ENCODE measurements at regions not wholly inside any gene's neighbourhood (a gene's known extent, or its start where the extent isn't known, plus 50 kb on each side); places are given as distances from the start of the nearest gene placed in this dataset.
"Not testable (repeated sequence)": the region's sequence is repeated elsewhere in the genome, so short reads cannot be mapped to it uniquely, and the experiment has no call there.

DNA sequence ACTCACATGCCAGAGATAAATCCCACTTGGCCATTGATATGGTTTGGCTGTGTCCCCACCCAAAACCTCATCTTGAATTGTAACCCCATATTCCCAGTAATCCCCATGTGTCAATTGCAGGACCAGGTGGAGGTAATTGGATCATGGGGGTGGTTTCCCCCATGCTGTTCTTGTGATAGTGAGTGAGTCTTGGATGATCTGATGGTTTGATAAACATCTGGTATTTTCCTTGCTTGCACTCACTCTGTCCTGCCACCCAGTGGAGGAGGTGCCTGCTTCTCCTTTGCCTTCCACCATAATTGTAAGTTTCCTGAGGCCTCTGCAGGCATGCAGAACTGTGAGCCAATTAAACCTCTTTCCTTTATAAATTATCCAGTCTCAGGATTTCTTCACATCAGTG lies 50.4 kb upstream of the B3GAT2 start:
- not testable (repeated sequence) for DNase-seq

DNA sequence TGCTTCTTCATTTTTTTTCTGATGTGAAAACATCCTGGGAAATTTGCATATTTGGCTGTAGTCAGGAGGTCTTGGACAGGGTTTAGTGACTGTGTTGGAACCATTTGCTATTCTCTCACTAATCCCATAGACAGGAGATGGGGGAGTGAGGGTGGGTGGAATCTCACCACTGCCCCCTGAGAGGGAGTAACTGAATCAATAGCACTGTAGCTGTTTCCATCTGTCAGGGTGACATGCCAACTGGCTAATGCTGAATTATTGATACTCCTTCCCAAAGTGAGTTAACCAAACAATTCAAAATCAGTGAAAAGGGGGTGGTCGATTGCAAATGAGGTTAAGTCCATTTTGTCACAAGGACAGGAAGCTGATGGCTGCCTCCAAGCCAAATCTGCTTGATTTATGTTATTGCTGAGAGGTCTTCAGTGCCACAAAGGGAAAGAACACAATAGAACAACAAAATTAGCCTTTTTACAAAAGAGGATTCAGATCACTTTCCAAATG lies 55.1 kb upstream of the B3GAT2 start:
- DNase-seq: no peak

DNA sequence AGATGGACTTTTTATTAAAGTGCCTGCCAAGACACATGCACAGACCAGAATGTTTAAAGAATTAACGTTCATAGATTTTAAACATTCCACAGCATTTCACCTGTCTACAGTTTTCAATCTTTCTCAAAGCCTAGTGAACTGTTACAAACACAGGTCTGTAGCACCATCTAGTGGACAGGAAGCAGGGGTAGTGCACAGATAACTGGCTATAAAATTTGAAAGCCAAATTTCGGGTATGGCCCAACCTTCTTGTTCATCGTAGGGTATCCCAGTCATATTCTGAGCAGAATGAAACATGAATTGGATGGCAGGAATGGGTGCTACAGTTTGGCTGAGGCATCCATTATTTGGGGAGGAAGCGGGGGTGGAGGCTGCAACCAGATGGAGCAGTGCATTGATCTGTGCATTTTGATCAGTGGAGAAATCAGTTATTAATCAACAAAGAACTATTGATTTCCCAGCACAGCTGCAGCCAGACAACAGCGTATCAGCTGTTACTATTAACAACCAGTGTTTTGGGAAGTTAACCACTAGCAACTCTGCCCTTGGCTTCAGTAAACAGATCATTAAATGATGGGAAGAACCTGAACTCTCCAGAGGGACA lies 56.1 kb upstream of the B3GAT2 start:
- peak in 1 of 2 experiments; percentile 7 for DNase-seq

DNA sequence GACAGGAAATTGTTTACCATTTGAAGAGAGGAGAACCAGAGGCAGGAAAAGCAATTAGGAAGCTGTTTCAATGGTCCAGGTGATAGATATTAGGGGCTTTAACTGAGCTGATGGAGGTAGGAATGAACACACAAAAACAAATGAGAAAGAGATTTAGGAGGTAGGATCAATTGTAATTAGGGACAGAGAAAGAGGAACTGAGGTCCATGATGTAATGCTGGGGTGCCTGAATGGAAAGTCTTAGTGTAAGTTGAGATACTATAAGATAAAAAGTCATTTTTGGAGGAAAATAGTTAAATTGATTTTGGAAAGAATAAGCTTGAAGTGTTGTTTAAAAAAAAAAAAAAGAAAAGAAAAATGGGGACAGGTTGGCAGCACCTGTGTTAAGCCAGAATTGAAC lies 58.5 kb upstream of the B3GAT2 start:
- no peak for DNase-seq

DNA sequence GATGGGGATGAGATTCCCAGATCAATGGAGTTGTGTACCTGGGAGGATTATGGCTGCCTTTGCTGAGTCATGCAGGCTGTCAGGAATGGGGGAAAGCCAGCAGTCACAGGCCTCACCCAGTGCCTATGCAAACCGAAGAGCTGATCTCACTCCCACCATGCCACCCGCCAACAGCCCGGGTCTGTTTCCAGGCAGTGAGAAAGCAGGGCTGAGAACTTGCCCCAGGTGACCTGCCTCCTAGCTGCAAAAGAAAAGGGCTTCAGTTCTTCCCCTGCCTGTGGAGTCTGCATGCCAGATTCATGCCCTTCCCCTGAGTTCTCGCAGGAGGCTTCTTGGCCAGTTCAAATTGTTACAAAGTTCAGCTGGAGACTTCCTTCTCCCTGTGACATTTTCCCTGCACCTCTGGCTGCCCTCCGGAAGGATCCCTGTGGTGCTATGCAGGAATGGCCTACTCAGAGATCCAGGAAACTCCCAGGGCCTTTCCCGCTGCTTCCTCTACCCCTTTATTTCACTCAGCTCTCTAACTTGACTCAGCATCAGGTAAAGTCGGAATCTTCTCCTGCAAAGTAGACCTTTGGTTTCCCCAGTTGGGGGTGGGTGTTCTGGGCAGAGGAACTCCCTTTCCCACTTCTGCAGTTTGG lies 71.5 kb upstream of the B3GAT2 start:
- DNase-seq: no peak

DNA sequence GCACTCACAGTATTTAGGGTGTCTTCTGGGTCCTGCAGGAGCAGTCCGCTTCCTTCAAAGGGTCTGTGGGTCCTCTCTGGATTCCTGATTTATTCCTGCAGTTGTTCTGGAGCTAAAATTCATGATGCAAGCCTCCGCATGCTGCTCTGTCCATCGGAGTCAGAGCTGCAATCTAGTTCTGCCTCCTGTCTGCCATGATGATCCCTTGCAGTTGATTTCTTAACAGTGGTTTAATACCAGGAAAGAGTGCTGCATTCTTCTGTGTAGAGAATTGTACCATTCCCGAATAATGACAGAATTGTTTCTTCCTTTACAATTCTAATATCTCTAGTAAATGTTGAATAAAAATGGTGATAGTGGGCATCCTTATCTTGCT lies 72.0 kb upstream of the B3GAT2 start:
- DNase-seq: no peak

DNA sequence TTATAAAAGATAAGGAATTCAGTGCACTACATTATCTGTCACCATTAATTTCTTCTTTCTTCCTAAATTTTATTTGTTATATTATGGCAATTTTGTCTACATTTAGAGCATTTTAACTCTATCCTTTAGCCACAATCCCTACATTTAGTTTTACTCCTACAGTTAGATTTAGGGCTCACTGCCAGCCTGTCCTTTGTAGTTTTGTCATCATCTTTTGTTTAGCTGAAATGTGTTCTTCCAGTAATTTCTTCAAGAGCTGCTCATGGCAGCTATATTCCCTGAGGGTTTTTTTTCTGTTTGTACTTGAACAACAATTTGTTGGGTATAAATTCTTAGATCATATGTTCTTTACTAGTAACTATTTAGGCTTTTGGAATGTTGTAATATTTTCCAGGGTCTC lies 72.7 kb upstream of the B3GAT2 start:
- no peak for DNase-seq

DNA sequence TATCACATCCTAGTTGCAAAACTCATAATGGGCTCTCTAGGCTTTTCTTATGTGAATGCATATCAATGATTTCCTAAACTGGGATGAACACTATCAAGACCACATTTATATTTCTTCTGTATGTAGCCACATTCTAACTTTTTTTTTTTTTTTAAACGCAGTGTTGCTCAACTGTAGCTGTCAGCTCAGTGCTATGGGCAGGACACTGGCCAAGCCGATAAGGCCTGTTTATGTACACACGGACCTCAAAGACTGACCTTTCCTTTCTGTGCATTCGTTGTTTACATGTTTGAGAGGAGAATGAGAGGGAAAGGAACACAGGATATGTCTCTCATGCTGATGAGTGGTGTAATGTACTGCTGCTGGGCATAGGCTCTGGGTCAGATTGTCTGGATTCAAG lies 75.1 kb upstream of the B3GAT2 start:
- no peak for DNase-seq

DNA sequence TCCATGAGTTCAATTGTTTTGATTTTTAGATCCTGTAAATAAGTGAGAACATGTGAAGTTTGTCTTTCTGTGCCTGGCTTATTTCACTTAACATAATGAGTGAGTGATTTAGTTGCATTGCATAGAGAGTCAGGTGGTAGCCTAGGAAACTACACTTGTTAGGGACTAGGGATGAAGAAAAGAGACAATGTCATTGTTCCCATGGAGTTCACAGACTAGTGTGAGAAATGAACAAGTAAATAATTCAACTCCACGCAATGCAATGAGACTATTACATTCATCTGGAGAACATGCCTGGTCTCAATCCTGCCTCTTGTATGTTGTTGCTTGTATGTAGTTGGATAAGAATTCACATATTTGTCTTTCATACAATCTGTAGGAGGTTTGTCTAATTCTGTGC lies 76.3 kb upstream of the B3GAT2 start:
- no peak for DNase-seq

DNA sequence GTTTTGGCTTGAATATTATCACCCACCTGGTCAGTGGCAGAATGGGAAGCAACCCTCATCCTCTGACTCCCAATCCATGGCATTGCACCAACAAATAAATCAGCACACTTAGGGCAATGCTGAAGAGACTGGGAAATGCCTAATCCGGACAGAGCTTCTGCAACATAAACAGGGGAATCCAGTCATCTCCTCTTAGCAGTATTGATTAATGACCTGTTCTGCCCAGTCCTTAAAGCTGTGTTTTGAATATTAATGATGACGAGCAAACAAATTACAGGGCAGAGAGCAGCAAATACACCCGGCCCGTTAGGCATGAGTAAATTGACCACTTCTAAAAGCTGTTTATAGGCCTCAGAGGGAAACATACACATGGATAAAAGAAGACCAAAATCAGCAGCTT lies 77.0 kb upstream of the B3GAT2 start:
- no peak for DNase-seq

DNA sequence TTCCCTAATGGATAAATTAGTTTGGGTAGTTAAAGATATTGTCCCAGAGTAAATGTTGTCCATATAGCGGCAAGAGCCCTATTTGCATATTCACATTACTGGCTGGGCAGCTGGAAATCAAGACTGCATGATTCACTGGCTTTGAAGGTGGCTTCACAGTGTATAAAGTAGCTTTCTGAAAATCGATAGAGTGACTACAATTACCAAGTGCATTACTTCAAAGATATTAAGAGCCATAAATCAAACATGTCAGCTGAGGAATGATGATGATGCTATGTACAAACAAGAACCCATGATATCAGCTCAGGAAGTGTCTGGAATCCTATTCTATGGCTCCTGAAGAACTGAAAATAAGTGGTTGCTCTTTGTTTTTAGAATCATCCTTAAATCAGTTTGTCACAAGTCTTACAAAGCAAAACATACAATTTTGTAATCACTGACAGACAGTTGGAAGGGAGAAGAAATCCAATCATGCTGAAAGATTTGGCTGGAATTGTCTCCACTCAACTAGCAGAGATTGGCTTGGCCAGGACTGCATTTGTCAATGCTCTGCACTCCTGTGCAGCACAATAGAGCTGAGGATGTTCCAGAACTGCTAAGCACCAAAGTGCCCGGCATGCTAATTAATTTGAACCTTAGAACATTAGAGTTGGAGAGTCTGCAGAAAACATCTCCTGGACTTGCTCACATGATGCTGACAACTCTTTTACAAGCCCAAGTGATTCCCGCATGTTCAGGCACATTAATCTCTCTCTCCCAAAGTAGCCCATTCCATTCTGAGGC lies 77.9 kb upstream of the B3GAT2 start:
- no peak for DNase-seq

DNA sequence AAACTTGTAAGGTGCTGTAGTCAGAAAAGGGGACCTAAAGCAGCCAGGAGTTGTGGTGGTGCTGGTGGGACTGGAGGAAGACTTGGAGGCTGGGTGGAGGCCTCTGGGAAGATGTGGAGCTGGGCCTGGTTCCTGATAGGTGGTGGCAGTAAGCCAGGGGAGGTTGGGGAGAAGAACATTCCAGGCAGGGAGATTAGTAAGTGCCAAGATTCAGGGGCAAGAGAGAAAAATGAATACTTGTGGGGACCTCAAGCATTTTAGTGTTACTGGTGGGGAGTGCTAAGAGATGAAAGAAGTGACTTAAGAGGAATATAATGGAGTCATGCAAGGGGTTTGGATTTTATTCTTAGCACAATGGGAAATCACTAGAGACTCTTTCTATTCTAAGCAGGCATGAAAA lies 79.0 kb upstream of the B3GAT2 start:
- no peak for DNase-seq

DNA sequence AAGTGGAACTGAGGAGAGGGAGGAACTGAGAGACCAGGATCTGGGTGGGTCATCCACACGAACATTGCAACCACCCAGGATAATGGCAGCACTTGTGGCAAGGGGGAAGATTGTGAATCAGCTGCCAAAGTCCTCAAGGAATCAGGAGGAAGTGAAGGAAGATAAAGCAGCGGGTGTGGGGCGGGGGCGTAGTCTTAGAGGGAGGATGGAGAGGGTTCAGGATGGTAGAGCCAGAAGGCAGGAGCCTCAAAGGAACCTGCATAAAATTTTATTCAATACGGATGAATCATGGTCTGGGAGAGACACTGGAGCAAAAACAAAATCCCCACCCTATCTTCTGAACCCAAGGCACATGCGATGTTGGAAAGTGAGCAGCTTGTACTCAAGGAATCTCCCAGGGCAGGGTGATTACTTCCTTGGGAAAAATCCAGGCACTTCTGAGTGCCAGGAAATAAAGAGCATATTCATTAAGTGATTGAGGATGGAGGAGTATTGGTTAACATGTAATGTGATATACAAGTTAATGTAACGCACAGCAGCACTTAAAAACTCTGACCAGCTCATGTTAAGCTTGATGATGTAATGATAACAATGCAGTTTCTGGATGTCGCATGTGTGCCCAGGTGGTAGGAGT lies 82.0 kb upstream of the B3GAT2 start:
- DNase-seq: no peak

DNA sequence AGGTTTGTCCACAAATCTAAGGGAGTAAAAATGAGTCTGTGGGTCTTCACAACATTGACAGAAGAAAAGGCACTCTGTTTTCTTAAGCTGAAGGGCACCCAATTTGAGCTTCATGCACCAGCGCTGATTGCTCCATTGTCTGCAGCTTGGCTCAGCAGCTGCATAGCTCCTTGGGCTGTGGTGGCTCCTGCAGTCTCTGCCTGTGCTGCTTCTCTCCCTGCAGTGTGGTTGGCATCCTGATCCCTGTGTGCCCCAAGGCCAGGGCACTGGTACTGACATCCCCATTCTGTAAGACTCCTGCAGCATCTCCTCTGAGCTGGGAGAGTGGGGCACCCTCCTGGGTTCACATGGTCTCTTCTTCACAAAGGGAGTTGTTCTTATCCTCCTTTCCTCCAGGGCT lies 83.2 kb upstream of the B3GAT2 start:
- no peak for DNase-seq

DNA sequence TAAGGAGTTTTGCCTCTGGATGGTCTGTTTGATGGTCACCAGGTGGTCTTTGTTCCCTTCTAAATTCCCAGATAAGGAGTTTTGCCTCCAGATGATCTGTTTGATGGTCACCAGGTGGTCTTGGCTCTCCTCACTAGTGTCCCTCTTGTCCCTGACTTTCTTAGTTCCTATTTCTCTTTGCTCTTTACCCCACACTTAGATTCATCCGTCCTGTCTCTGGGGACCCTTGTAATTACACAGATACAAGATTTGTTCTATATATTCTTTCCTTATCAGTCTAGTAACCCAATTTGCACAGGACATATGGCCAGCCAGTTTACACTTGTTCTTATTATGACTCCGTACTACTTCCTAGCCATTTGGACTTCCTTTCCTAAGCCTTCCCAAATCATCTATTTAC lies 84.0 kb upstream of the B3GAT2 start:
- no peak for DNase-seq

DNA sequence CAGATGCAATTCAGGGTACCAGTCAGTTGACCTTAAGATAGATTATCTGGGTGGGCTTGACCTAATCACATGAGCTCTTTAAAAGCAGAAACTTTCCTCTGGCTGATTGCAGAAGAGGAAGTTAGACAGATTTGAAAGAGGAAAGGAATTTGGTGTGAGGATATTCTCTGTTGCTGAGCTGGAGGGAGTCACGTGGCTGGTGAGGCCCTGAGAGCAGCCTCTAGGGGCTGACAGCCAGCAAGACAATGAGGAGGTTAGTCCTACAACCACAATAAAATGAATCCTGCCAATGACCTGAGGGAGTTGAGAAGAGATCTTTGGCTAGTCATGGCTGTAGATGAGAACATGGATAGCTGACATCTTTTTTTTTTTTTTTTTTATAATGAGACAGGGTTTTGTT lies 87.0 kb upstream of the B3GAT2 start:
- DNase-seq: no peak

DNA sequence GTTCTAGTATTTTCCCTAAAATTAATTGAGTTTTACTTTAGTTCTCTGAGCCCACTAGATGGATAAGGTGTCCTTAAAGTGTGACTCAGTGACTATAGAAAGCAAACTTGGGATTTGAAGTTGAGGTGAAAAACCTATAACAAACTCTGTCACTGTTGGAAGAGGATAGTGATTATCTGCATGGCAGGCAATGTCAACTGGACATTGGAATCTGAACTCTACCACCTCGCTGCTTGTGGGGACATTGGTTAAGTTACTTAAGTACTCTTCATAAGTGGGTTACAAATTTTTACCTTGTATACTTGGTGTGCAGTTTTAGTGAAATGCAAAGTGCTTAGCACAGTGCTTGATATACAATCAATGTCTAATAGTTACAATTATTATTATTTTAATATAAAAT lies 87.9 kb upstream of the B3GAT2 start:
- no peak for DNase-seq

DNA sequence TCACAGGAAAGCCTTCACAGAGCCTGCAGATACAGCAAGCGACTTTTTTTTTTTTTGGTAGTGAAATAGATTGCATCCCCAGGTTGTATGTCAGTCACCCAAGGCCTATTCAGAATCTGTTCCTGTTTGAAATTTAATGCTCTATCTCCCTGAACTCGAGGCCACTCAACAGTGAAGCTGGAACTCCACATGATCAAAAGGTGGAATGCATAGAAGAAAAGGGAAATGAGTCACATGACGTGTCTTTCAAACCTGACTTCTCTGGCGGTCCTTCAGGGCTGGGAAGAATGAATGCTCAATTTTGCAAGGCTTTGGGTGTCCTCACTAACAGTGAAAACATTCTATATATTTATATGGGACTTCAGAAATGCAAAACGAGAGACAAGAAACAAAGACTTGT lies 88.4 kb upstream of the B3GAT2 start:
- DNase-seq: no peak

DNA sequence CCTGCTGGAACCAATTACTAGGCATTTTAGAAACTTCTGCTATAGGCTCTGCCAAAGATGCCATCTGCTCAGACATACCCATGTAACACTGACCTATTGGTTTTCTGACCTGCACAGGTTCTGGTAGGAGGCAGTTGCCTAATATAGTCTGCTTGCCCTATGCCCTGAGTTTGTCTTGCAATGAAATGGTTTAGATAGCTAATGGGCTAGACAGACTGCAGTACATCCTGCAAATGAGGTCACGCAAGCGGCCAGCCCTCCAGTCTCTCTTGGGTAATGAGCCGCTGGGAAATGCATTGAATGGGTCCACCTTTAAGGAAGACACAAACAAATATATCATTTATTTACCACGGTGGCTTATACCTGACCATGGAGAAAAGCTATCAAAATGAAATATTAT lies 90.6 kb upstream of the B3GAT2 start:
- no peak for DNase-seq

DNA sequence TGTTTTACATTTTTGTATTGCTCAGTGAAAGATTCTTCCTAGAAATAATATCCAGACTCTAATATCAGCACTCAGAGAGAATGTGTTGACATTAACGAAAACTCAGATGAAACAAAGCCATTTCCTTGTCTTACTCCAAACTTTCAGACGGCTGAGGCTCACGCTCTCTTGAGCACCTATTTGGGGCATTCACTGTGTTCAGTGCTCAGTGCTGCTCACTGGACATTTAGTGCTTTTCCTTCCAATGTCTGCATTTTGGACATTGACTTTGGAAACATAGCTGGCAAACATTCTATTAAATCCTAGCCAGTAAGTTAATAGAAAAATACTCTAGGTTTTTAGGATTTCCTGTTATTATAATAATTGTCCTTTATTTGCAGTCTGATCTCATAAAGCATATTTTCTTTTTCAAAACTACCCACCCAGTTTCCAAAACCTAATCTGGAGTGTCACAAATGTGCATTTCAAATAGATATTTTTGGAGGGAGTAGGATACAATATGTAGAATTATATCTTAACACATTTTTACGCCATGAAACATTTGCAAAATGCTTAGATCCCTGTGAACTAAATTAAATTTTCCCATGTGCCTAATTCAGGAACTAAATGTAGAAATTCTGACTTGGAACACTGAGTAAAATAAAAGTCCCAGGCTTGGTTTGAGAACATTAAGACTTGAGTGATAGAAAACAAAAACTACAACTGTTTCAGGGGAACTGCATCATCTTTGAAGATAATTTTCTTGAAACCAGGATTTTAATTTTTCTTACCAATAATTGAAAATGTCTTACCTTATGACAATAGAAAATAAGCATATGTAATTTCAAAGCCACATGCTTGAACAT lies 91.7 kb upstream of the B3GAT2 start:
- DNase-seq: no peak

DNA sequence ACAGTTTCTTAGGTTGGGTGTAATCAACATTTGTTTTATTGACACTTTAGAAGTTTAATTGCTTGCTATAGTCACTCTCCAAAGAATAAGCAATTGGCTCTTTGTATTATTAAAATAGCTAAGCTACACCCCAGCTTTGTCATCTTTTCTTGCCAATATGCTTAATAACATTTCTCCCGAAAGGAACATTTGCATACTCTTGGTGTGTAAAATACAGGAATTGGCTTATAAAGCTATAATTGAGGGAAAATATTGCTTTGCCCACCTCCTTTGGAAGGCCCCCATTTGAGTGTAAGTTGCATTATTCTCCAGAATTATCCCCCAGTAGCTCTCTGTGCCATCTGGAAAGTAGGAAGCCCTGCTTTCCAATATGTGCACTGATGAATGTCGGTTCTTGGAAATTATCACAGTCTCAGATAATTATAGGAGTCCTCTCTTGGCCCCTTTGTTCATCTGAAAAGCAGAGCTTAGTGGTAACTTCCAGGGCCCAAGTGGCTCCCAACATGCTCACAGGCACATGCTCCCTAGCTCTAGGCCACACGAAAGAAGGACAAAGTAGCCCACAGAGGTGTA lies 92.4 kb upstream of the B3GAT2 start:
- no peak for DNase-seq

DNA sequence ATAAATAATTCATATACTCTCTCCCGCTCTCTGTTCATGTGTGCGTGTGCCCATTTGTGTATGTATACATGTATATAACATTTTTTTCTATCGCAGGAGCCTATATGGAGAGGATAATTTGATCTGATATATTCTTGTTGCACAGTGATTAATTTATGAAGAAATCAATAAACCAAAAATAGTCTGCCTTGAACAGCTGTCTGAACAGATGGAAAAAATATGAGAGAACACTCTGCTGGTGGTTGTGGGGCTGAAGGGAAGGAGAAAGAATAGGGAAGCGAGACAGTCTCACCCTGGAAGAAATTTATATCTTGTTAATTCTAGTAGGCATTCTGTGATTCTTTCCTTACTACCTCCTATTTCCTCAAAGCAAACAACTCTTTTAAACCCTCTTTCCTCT lies 96.6 kb upstream of the B3GAT2 start:
- DNase-seq: no peak

DNA sequence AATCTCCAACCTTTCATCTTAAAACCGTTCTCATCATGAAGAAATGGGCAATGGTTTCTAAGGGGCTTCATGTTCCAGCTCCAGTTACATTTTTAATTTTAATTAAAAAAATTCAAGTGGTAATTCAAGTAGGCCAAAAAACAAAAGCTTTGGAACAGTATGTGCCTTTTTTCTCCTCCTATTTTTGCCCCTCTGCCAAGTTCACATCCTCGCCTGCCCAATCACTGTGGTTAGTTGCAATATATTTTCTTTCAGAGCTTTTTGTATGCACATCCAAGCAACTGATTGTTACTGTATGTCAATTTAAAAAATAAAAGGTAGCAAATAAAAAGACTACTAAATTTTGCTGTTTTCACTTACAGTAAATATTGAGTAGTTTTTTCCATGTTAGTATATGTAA lies 99.8 kb upstream of the B3GAT2 start:
- DNase-seq: no peak

All from NCI-H187 (cell line).